Neural cell (in vitro differentiated cells): ENCODE measurements at regions not wholly inside any gene's neighbourhood (a gene's known extent, or its start where the extent isn't known, plus 50 kb on each side); places are given as distances from the start of the nearest gene placed in this dataset.

Source experiments
- CTCF ChIP-seq: fragments of 450-650 bp; IDR thresholded peaks from 2 replicates; pipeline ENCODE4 v1.5.1; 2014; ENCODE audit warnings: antibody characterized with exemption, mild to moderate bottlenecking, moderate library complexity; ENCODE audit not compliant: poor library complexity, severe bottlenecking
- EP300 ChIP-seq: fragments of 450-650 bp; conservative IDR thresholded peaks from 2 replicates; pipeline ENCODE4 v1.6.1; 2014; ENCODE audit warnings: antibody characterized with exemption, mild to moderate bottlenecking, moderate library complexity; ENCODE audit not compliant: poor library complexity, severe bottlenecking
- POLR2AphosphoS5 ChIP-seq: IDR thresholded peaks from 2 replicates; pipeline ENCODE4 v1.6.1; 2012

DNA sequence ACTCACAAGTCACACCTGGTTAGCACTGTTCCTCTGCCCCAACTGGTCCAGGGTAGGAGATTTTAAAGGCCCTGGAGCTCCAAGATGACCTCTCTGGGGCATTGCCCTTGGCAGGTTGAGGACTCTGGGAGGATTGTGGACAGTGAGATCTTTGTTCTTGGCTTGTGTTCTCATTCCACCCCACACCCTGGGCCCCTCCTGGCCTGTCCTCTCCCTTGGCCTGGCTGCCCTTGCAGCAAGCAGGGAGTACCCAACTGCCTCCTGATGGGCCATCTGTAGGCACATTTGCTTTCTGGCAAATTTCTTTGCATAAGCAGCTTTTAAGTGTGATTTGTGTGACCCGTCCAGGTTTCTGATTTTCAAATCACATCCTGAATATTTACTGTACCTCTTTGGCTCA lies 239.6 kb downstream of the UTP18 start:
- TF ChIP-seq POLR2AphosphoS5: no peak
- no peak for TF ChIP-seq CTCF
- no peak for TF ChIP-seq EP300
